ENCODE measurements at regions not wholly inside any gene's neighbourhood (a gene's known extent, or its start where the extent isn't known, plus 50 kb on each side); places are given as distances from the start of the nearest gene placed in this dataset.
"Not testable (repeated sequence)": the region's sequence is repeated elsewhere in the genome, so short reads cannot be mapped to it uniquely, and the experiment has no call there.

DNA sequence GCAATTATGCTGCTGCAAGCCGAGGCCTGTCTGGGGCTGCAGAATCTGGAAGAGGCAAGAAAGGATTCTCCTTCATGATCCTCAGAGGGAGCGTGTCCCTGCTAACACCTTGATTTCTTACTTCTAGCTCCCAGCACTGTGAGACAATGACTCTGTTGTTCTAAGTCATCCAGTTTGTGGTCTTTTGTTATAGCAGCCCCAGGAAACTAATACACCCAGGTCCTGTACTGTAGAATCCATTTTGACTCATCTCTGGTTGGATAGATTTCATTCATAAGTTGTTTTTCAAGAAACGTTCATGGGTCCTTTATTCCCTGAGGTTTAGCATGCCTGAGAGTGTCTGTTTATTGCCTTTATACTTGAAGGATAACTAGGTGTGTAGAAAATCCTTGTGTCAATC lies 112.7 kb downstream of the TMEM17 start:
- H3K27ac ChIP-seq (ENCODE audit: poor library complexity, severe bottlenecking) = no peak overlapping the region
- TF ChIP-seq CTCF (IDR thresholded peaks at IDR 0.05; ENCODE audit: poor library complexity, severe bottlenecking) = no peak
- H3K4me1 ChIP-seq (ENCODE audit: insufficient read depth, poor library complexity, severe bottlenecking) = no peaks in the 10 kb centered on the region
- H3K9me3 ChIP-seq (ENCODE audit: severe bottlenecking) = no peaks in the 10 kb centered on the region
- ATAC-seq (ENCODE audit: low read depth) (no peak), DNase-seq (ENCODE audit: low spot score) (no peak)
- no peaks in the 10 kb centered on the region for H3K27me3 ChIP-seq (ENCODE audit: insufficient read depth, poor library complexity, severe bottlenecking)
- H3K36me3 ChIP-seq (ENCODE audit: low read depth) = no peaks in the 10 kb centered on the region
- no peak overlapping the region for H3K4me3 ChIP-seq (ENCODE audit: severe bottlenecking)

DNA sequence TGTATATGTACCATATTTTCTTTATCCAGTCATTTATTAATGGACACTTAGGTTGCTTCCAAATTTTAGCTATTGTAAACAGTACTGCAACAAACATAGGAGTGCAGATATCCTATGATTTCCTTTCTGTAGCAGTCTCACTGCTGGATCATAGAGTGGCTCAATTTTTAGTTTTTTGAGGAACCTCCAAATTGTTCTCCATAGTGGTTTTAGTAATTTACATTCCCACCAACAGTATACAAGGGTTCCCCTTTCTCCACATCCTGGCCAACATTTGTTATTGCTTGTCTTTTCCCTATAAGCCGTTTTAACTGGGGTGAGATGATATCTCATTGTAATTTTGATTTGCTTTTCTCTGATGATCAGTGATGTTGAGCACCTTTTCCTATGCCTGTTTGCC lies 114.3 kb downstream of the TMEM17 start:
- ATAC-seq (ENCODE audit: low read depth) (no peak), DNase-seq (ENCODE audit: low spot score) (no peak)
- Histone ChIP-seq H3K36me3 (ENCODE audit: low read depth) (no peaks in the 10 kb centered on the region), H3K4me1 (ENCODE audit: insufficient read depth, poor library complexity, severe bottlenecking) (no peaks in the 10 kb centered on the region), H3K27ac (ENCODE audit: poor library complexity, severe bottlenecking) (no peak overlapping the region), H3K4me3 (ENCODE audit: severe bottlenecking) (no peak overlapping the region), H3K9me3 (ENCODE audit: severe bottlenecking) (no peaks in the 10 kb centered on the region), H3K27me3 (ENCODE audit: insufficient read depth, poor library complexity, severe bottlenecking) (no peaks in the 10 kb centered on the region)
- TF ChIP-seq CTCF (IDR thresholded peaks at IDR 0.05; ENCODE audit: poor library complexity, severe bottlenecking) = no peak

DNA sequence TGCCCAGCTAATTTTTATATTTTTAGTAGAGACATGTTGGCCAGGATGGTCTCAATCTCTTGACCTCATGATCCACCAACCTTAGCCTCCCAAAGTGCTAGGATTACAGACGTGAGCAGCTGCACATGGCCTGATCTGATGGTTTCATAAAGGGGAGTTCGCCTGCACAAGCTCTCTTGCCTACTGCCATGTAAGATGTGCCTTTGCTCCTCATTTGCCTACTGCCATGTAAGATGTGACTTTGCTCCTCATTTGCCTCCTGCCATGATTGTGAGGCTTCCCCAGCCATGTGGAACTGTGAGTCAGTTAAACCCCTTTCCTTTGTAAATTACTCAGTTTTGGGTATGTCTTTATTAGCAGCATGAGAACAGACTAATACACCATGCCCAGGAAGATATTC lies 119.6 kb downstream of the TMEM17 start:
- not testable (repeated sequence) for H3K36me3 ChIP-seq (ENCODE audit: low read depth)

DNA sequence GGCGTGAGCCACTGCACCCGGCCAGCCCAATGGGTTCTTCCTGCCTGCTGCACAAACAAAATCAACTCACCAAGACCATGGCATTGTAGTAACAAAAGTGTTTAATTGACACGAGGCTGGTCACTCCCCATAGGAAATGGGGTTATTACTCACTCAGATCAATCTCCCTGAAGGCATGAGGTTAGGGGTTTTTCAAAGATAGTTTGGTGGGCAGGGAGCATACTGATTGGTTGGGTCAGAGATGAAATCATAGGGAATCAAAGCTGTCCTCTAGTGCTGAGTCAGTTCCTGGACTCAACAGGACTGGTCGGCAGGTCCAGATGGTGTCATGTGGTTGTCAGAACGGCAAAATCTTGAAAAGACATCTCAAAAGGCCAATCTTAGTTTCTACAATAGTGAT lies 122.1 kb downstream of the TMEM17 start:
- H3K9me3 ChIP-seq (ENCODE audit: severe bottlenecking) = no peaks in the 10 kb centered on the region
- no peaks in the 10 kb centered on the region for H3K4me1 ChIP-seq (ENCODE audit: insufficient read depth, poor library complexity, severe bottlenecking)
- TF ChIP-seq CTCF (IDR thresholded peaks at IDR 0.05; ENCODE audit: poor library complexity, severe bottlenecking) = no peak
- no peak overlapping the region for H3K27ac ChIP-seq (ENCODE audit: poor library complexity, severe bottlenecking)
- H3K36me3 ChIP-seq (ENCODE audit: low read depth) = no peaks in the 10 kb centered on the region
- no peak overlapping the region for H3K4me3 ChIP-seq (ENCODE audit: severe bottlenecking)
- no peak for DNase-seq (ENCODE audit: low spot score)
- no peak for ATAC-seq (ENCODE audit: low read depth)
- no peaks in the 10 kb centered on the region for H3K27me3 ChIP-seq (ENCODE audit: insufficient read depth, poor library complexity, severe bottlenecking)

More for the DNA sequence above, 119.6 kb downstream of the TMEM17 start:
- DNase-seq (ENCODE audit: low spot score); H3K4me1 ChIP-seq (ENCODE audit: insufficient read depth, poor library complexity, severe bottlenecking); H3K4me3 ChIP-seq (ENCODE audit: severe bottlenecking); H3K9me3 ChIP-seq (ENCODE audit: severe bottlenecking); H3K27me3 ChIP-seq (ENCODE audit: insufficient read depth, poor library complexity, severe bottlenecking); ATAC-seq (ENCODE audit: low read depth); H3K27ac ChIP-seq (ENCODE audit: poor library complexity, severe bottlenecking): not testable (repeated sequence)

GRCh38 chr2:62382757-62383156 lies 123.2 kb downstream of the TMEM17 start:
- no peaks in the 10 kb centered on the region for H3K9me3 ChIP-seq (ENCODE audit: severe bottlenecking)
- ATAC-seq (ENCODE audit: low read depth) (no peak), DNase-seq (ENCODE audit: low spot score) (no peak)

More at GRCh38 chr2:62382757-62383156, 123.2 kb downstream of the TMEM17 start:
- no peak for TF ChIP-seq CTCF (IDR thresholded peaks at IDR 0.05; ENCODE audit: poor library complexity, severe bottlenecking)
- no peak overlapping the region for H3K4me3 ChIP-seq (ENCODE audit: severe bottlenecking)
- H3K36me3 ChIP-seq (ENCODE audit: low read depth) = no peaks in the 10 kb centered on the region
- H3K4me1 ChIP-seq (ENCODE audit: insufficient read depth, poor library complexity, severe bottlenecking) = no peaks in the 10 kb centered on the region
- H3K27me3 ChIP-seq (ENCODE audit: insufficient read depth, poor library complexity, severe bottlenecking) = no peaks in the 10 kb centered on the region
- no peak overlapping the region for H3K27ac ChIP-seq (ENCODE audit: poor library complexity, severe bottlenecking)

Measured in RWPE2 (cell line).